Adrenal gland (tissue), 9 donors: ENCODE measurements at regions not wholly inside any gene's neighbourhood (a gene's known extent, or its start where the extent isn't known, plus 50 kb on each side); places are given as distances from the start of the nearest gene placed in this dataset.

ENCODE experiments used
- DNase-seq, 7 donors: peaks; one replicate each; pipeline ENCODE4 v3.0.0-alpha.2; 2019 to 2020
- H3K27ac ChIP-seq, 5 donors: fragments of 200-600 bp; sonication (generic) in 4 of 5; 1 replicate in 3 of 5; 2 replicates in 2 of 5; pipeline versions ENCODE4 v1.5.1 to v1.8.0; 2016 to 2020; ENCODE audit warnings: mild to moderate bottlenecking in 1 of 5
- H3K27me3 ChIP-seq: fragments of 200-600 bp; 2 replicates; pipeline ENCODE4 v1.8.0; 2021
- H3K36me3 ChIP-seq, 2 donors: fragments of 200-600 bp; replicated peaks in 1 of 2; 1 replicate in 1 of 2; 2 replicates in 1 of 2; pipeline versions ENCODE4 v1.5.1 to v1.8.0; 2018 to 2022
- H3K4me1 ChIP-seq, 2 donors: fragments of 200-600 bp; replicated peaks in 1 of 2; 1 replicate in 1 of 2; 2 replicates in 1 of 2; pipeline versions ENCODE4 v1.5.1 to v1.8.0; 2018 to 2021
- H3K4me3 ChIP-seq, 4 donors: fragments of 200-600 bp; sonication (generic) in 3 of 4; one replicate each; pipeline ENCODE4 v1.5.1; 2016 to 2018
- H3K9me3 ChIP-seq, 3 donors: fragments of 200-600 bp; sonication (generic) in 1 of 3; replicated peaks in 1 of 3; 1 replicate in 2 of 3; 2 replicates in 1 of 3; pipeline versions ENCODE4 v1.5.1 to v1.8.0; 2016 to 2021
- CTCF ChIP-seq, 6 experiments: fragments of 450-650 bp in 4 of 6; fragments of 200-600 bp in 2 of 6; sonication (generic) in 1 of 6; IDR thresholded peaks; 1 replicate in 5 of 6; 2 replicates in 1 of 6; pipeline versions ENCODE4 v1.5.1 to v1.8.0; 2016 to 2021; ENCODE audit warnings: antibody characterized with exemption in 6 of 6, mild to moderate bottlenecking in 2 of 6, moderate library complexity in 1 of 6
- POLR2A ChIP-seq, 2 donors: fragments of 450-650 bp; IDR thresholded peaks; one replicate each; pipeline ENCODE4 v1.6.1; 2017; ENCODE audit warnings: antibody characterized with exemption in 2 of 2, mild to moderate bottlenecking in 2 of 2, moderate library complexity in 1 of 2
- WGBS, 4 donors: extraction: QIAGEN DNeasy Blood & Tissue Kit in 2 of 4; methylation state at CpG; one replicate each; pipeline versions ENCODE4 v1.1.5 to v1.1.7; 2013 to 2017; 5-methylcytosine and 5-hydroxymethylcytosine counted together
- intact Hi-C, 2 donors: fragments of 100-400 bp; cut with DNase I; formaldehyde crosslinking; loops; one replicate each; pipeline versions ENCODE4 v1.14.1 to v1.15.0; 2022 to 2023
- donor health status: healthy with polysubstance abuse.
- donor health status: Bipolar disorder and iron deficiency.
- donor health status: DM: yes; HTN: yes; CAD: no.
- donor health status: DM: no; HTN: no; CAD: no.
- donor health status: DM: no; HTN: no; CAD: no.

GRCh38 chr1:22285549-22286396 lies 142.9 kb upstream of the WNT4 start:
- H3K36me3 ChIP-seq = no peaks in the 10 kb centered on the region
- H3K4me1 ChIP-seq = peaks cover 34 to 44% of the 10 kb centered on the region in 2 donors
- peak; percentile 79 to 92 (median 89) for DNase-seq
- H3K27me3 ChIP-seq = no peaks in the 10 kb centered on the region
- intact Hi-C loops = no loop called here
- H3K4me3 ChIP-seq = peak overlapping the region in 1 of 4 donors; percentile 15
- no peaks in the 10 kb centered on the region for H3K9me3 ChIP-seq
- TF ChIP-seq POLR2A (IDR thresholded peaks at IDR 0.05) (peak in 1 of 2 donors; percentile 61), CTCF (IDR thresholded peaks at IDR 0.05) (peak in 4 of 6 experiments; percentile 10 to 34 (median 26))
- 36 to 43% (median 39%) methylated on average over 13 to 37 of the region's 37 CpGs for WGBS, 4 donors
- H3K27ac ChIP-seq = peak overlapping the region; percentile 73 to 94 (median 87)

GRCh38 chr1:22286491-22286890 lies 143.6 kb upstream of the WNT4 start:
- 78 to 100% (median 88%) methylated on average over 1 to 2 of the region's 2 CpGs for WGBS, 4 donors
- peak in 4 of 7 donors; percentile 22 to 49 (median 26) for DNase-seq
- Histone ChIP-seq H3K36me3 (no peaks in the 10 kb centered on the region), H3K4me1 (peaks cover 39 to 50% of the 10 kb centered on the region in 2 donors), H3K27me3 (no peaks in the 10 kb centered on the region), H3K4me3 (no peak overlapping the region), H3K9me3 (no peaks in the 10 kb centered on the region), H3K27ac (peak overlapping the region; percentile 73 to 94 (median 87))
- TF ChIP-seq CTCF (IDR thresholded peaks at IDR 0.05) (no peak), POLR2A (IDR thresholded peaks at IDR 0.05) (no peak)
- intact Hi-C loops = no loop called here

GRCh38 chr1:22287273-22287672 lies 144.4 kb upstream of the WNT4 start:
- no peaks in the 10 kb centered on the region for H3K36me3 ChIP-seq
- H3K9me3 ChIP-seq = no peaks in the 10 kb centered on the region
- TF ChIP-seq CTCF (IDR thresholded peaks at IDR 0.05) (no peak), POLR2A (IDR thresholded peaks at IDR 0.05) (no peak)
- WGBS, 4 donors = 66 to 79% (median 73%) methylated on average over 3 of the region's 3 CpGs
- intact Hi-C loops = no loop called here
- peak overlapping the region in 3 of 5 donors; percentile 87 to 94 (median 92) for H3K27ac ChIP-seq
- no peak overlapping the region for H3K4me3 ChIP-seq
- no peaks in the 10 kb centered on the region for H3K27me3 ChIP-seq
- H3K4me1 ChIP-seq = peaks cover 46 to 57% of the 10 kb centered on the region in 2 donors
- DNase-seq = peak in 1 of 7 donors; percentile 13

- H3K27ac ChIP-seq = peak overlapping the region in 3 of 5 donors; percentile 85 to 87 (median 87)
- peaks cover 53 to 62% of the 10 kb centered on the region in 2 donors for H3K4me1 ChIP-seq
- intact Hi-C loops = no loop called here
- no peak for TF ChIP-seq CTCF (IDR thresholded peaks at IDR 0.05)
- TF ChIP-seq POLR2A (IDR thresholded peaks at IDR 0.05) = no peak
- WGBS, 4 donors = 53 to 70% (median 65%) methylated on average over 13 to 15 of the region's 15 CpGs
- peak in 4 of 7 donors; percentile 19 to 34 (median 22) for DNase-seq
- H3K36me3 ChIP-seq = no peaks in the 10 kb centered on the region
- no peaks in the 10 kb centered on the region for H3K27me3 ChIP-seq
- no peak overlapping the region for H3K4me3 ChIP-seq
- H3K9me3 ChIP-seq = no peaks in the 10 kb centered on the region
Measured at GRCh38 chr1:22287946-22288520, 145.1 kb upstream of the WNT4 start.
